Retina (tissue), 1 donor: ENCODE measurements at regions not wholly inside any gene's neighbourhood (a gene's known extent, or its start where the extent isn't known, plus 50 kb on each side); places are given as distances from the start of the nearest gene placed in this dataset.
A peak's percentile ranks its signal among the peaks of the same experiment; 100 is the strongest.
"Not testable (repeated sequence)": the region's sequence is repeated elsewhere in the genome, so short reads cannot be mapped to it uniquely, and the experiment has no call there.

Experiments used
- DNase-seq: peaks from one replicate; pipeline ENCODE4 v3.0.0-alpha.2; 2016

DNA sequence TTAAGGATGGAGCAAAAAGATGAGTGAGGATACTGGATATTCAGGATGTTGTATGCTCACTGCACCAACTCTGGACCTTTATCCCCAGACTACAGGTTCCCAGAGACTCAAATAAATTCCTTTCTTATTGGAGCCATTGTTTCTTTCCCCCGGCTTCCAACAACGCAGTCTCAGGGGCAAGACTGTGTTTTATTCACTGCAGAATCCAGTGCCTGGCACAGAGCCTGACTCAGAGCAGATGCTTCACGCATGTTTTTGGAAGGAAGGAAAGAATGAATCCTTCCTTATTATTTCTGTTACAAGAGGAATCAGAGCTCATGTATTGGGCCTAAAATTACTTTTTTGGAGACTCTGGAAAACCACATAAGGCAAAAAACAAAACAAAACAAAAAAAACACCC, 96.0 kb upstream of the VGLL4 start:
- DNase-seq: no peak

DNA sequence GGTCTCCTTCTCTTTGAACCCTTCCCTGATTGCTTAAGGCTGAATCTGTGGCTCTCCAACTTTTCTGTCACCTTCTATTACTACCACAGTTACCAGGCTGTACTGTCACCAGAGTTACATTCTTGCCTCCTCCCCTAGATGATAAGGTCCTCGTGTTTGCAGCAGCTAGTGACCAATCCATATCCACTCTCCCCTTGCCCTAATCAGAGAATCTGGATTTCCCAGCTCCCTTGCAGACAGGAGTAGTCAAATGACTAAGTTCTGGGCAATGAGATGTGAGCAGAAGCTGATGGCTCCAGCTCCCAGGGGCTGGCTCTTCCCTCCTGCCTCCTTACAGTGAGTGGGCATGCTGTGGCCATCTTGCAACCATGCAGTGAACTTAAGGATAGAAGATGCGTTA, 95.4 kb upstream of the VGLL4 start:
- DNase-seq: no peak

DNA sequence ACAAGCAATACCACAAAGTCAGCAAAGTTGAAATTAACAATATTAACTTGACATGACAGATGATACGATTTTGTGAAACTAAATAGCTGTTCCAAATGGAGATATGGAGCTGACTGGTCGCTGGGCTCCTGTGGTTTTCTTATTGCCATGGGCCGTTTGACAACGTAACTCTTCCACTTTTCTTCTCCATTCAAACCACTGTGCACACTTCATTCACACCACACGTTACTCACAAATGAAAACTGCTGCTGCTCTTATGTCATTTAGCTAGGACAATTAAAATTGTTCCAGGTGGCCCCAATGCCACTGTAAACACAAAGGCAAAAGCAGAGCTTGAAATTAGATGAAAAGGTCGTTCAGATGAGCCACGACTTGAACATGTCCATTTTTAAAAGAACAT, 94.0 kb upstream of the VGLL4 start:
- DNase-seq: no peak

DNA sequence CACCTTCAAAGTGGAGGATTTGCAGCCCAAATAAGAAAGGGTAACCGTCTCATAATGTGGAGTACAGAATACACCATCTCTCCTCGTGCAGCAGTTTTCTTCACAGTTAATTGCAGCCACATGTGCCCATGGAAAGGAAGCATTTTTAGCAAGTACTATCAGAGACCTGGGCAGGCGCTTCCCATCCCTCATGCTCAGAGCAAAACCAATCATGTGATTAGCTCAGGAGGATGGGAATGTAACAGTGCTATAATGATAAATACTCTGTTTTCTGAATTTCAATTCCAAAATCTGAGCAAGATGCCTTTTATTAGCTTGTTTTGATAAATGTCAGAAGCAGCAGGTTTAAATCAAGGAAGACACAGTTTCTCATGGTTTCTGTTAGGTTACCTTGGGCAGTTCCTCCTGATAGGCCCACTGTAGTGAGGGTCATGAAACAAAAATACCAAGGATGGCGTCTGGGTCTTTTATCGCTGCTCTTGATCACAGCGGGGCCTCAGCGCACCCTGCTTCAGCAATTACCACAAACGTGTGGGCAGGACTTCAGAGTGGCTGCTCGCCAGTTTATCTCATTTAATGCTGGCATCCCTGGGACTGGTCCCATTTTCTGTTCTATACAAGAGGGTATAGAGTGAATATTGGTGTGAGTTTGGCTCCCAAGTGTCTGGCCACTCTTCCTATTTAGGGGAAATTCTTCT, 92.6 kb upstream of the VGLL4 start:
- no peak for DNase-seq

DNA sequence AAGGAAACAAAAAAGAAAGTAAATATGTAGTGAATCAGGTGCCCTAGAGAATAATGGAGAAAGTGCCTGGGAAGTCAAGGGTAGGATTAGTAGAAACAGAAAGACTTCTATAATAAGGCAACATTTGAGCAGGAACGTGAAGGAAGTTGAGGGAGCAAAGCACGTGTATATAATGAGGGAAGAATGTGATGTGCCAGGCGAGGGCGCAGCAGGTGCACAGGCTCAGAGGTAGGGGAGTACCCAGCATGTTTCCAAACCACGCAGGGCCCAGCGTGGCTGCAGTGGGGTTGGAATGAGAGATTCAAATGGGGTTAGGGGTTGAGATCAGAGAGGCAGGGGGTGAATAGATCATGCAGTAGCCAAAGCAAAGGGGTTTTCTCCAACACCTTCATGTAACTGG, 91.9 kb upstream of the VGLL4 start:
- no peak for DNase-seq

DNA sequence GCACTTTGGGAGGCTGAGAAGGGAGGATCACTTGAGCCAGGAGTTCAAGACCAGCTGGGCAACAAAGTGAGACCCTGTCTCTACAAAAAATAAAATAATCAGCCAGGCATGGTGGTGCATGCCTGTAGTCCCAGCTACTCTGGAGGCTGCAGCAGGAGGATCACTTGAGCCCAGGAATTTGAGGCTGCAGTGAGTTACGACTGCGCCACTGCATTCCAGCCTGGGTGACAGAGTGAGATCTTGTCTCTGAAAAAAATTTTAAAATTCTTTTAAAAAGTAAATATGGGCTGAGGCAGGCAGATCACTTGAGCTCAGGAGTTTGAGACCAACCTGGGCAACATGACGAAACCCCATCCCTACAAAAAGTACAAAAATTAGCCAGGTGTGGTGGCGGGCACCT, 91.4 kb upstream of the VGLL4 start:
- DNase-seq: not testable (repeated sequence)

DNA sequence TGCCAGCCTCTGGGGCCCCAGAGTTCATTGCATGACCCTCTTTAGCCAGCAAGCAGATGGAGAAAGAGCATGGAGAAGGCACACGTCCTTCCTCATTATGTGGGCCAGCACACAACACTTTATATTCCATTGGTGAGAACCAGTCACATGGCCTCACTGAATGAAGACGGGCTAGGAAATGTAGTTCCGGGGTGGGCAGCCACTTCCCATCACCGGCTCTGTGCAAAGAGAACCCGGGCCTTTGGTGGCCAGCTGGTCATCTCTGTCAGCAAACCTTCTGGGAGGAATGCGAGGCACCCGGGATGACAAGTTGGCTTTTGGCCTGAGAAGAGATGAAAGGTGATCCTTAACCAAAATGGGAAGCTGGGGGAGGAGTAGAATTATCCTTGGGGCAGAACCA, 90.2 kb upstream of the VGLL4 start:
- no peak for DNase-seq

DNA sequence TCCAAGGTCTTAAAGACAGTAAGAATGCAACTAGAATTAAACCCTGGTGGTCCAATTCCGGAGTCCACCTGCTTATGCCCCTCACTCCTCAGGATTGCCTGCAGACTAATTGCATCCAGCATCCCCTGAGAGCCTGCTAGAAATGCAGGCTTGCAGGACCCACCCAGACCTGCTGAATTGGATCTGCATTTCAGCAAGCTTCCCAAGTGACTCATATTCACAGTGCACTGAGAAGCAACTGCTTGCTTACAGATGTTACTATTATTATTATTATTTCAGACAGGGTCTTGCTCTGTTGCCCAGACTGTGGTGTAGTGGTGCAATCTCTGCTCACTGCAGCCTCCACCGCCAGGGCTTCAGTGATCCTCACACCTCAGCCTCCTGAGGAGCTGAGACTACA, 83.5 kb upstream of the VGLL4 start:
- no peak for DNase-seq

DNA sequence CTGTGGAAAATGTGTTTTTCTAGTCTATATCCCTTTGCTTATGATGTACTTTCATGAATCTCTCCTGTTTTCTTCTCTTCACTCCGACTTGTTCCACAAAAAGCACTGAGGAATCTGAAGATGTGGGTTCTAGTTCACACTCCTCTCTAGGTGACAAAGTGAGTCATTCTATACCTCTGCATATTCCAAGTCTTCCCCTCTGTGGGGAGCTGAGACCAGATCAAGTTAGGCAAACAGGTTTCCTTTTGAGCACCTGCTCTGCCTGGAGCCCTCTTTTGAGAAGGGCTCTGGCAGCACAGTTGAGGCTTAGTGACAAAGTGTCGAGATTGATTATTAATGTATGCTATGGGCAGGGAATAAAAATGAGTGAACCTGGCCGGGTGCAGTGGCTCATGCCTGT, 82.4 kb upstream of the VGLL4 start:
- DNase-seq: no peak

DNA sequence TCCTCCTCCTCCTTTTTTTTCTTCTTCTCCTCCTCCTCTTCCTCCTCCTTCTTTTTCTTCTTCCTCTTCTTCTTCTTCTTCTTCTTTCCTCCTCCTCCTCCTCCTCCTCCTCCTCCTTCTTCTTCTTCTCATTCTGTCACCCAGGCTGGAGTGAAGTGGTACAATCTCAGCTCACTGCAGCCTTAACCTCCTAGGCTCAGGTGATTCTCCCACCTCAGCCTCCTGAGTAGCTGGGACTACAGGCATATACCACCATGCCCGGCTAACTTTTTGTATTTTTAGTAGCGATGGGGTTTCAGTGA, 81.6 kb upstream of the VGLL4 start:
- DNase-seq: not testable (repeated sequence)

DNA sequence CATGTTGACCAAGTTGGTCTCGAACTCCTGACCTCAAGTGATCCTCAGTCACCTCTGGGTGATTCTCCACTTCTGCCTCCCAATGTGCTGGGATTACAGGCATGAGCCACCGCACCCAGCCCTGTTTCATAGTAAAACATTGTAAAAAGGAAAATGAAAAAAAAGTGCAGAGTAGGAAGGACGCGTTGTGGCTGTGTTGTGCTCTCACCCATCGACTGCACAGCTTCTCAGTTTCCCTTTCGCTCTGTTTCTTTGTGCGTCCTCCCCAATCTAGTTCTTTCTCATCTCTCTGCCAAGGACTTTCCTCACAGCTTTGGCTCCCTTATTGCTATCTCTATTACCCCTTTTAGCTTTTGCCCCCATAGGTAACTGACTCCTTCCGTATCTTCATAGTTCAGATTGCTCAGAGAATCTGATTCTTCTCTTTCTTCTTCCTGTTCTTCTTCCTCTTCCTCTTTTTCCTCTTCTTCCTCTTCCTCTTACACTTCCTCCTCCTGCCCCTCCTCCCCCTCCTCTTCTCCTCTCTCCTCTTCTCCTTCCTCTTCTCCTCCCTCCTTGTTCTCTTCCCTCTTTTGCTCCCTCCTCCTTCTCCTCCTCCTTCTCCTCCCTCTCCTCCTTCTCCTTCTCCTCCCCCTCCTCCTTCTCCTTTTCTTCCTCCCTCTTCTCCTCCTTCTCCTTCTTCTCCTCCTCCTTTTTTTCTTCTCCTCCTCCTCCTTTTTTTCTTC, 81.1 kb upstream of the VGLL4 start:
- DNase-seq: no peak

DNA sequence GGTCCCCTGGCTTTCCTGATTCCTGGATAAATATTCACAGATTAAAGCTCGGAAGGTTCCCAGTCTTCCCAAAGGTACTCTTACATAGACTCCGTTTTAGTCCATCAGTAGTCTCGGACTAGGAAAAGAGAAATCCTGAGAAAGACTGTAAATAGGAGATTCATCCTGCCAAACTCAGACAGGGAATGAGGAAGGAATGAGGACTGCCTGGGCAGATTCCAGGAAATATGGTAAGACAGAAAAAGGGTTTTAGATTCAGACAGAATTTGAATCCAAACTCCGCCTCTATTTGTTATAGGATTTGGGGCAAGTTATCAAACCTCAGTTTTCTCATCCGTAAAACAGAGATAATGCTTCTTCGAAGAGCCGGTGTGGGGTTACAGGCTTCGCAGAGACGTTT, 77.8 kb upstream of the VGLL4 start:
- no peak for DNase-seq

DNA sequence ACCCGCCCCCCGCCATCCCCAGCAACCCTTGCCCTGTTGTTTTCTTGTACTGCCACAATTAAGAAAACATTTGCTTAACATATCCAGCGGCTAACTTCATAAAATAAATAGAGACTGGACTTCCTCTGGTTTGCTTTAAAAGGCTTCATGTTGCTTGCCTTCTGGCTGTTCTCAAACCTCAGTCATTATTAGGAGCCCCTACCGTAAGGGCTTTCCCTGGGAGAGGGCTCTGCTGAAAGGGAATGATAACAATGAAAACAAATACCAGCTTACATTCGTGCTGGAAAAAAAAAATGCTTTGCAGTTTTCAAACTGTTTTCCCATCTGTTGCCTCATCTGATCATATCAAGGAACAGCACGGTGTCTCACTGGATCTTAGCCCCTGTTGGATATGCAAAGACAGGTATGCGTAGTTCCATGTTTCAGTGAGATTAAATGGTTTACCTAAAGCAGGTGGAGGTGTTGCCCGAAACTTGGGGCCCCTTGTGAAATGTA, 77.2 kb upstream of the VGLL4 start:
- DNase-seq: no peak

DNA sequence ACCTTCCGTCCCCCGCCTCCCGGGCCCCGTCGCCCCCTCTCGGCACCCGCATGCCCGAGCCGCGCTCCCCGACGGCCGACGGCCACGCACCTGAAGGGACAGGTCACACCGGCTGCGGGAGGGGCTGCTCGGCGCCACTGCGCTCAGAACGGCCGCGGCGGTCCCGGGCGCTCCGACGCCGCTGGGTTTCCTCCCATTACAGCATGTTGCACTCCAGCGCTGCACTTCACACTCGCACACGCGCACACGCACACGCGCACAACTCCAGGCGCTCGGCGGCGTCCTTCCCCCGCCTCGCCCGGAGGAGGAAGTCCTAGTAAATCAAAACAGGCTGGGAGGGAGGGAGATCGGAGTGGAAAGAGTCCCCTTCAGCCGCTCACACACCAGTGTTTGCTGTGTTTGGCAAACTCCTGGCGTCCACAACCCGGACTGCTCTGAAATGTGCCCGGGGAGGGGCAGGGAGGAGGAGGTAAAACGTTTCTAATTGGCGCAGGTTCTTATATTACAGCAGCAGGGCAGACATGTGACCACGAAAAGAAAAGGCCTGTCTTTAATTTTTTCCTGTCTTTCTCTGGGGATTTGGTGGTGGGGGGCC, 76.7 kb upstream of the VGLL4 start:
- peak; percentile 86 for DNase-seq

DNA sequence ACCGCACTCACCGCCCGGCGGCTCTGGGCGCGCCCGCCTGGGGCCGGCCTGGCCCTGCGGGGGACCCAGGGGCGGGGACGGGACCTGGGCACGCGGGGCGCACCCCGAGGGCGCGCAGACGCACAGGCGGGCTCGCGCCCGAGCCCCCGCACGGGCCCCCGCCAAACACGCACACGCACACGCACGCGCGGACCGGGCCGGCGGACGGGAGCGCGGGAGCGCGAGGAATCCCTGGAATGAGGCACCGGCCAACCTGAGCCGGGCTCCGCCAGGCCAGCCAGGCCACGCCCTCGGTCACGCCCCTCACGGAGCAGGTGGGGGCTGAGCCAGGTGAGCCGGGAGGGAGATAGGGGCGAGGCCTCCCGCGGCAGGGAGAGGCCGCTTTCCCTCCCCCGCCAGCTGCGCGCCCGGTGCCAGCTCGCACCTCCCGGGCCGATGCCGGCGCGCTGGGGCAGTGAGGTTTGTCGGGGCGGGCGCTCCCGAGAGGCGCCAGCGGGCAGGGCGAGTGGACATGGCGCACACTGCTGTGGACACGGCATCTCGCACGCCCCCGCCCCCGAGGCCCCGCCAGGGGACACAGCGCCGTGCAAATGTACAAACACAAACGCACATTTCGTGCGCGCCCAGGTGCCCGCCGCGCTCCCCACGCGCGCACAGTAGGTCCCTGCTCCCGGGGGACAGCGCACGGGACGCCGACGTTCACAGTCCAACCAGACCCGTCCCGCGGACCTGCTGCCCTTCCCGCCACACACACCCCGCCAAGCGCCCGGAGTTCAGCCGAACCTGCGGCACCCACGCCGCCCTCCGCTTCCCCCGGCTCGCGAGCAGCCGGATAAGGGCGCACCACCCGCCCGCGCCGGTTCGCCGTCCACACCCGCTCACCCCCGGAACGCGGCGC, 75.9 kb upstream of the VGLL4 start:
- DNase-seq: peak; percentile 90

DNA sequence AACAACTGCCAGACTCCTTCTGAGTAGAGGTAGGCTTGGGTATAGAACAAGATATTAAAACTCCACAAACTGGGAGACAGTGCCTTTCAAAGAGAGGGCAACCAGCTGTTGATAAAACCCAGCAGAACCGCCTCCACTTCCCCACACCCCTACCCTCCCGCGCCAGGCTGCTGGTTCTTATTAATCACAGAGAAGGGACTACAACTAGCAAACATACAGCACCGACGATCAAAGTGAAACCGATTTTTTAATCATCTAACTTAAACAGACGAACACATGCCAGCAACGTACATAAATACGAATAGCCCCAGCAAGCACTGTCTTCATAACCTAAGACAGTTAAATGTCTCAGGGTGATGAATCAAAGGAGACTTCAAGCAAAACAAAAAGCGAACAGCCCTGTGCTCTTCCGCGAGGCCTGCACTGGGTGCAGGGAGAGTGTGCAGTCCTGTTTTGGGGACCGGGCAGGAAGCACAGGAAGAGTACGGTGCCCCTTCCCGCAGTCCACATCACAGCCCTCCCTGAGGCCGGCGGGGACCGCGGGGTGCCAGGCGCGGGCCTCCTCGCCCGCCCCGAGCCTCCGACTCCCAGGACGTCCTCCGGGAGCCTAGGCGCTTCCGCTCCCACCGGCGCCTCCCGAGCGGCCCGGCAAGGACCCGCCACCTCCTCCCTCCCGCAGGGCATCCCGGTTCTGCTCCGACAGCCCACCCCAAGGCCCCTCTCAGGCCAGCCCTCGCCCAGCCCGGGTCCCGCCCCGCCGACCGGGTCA, 75.1 kb upstream of the VGLL4 start:
- peak; percentile 81 for DNase-seq

DNA sequence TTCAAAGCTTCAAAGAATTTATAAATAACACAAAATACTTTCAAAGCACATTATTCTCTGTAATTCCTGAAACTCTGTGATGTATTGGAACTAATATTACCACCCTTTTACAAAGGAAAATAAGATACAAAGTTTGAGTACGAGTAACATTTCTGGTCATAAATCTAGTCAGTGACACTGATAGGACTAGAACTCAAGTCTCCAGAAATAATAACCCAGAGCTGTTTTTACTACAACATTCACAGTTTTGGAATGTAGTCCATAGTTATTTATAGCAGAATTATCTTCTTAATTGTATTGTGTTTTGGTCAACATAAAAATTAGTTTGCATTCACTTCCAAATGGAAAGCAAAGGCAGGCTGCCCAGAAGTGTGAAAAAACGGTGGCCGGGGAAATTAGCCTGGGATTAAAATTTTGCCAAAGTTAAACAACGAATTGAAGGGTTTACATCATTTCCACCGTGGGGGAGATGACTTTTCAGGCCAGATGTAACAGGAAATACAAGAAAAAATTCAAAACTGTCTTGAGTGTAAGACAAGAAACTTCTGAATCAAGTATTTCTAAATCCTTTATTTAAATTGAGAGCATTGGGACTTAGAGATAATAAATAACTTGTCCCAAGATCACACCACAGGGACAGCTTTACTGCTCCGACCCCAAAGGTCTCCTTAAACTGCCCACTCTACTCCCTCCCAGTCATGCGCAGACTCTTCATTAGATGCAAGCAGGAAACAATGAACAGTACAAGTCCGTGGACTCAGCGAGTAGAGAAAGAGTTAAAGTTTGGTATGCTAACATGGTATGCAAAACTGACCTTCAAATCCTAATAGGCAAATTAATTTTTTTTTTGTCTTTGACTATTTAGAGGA, 74.3 kb upstream of the VGLL4 start:
- no peak for DNase-seq

DNA sequence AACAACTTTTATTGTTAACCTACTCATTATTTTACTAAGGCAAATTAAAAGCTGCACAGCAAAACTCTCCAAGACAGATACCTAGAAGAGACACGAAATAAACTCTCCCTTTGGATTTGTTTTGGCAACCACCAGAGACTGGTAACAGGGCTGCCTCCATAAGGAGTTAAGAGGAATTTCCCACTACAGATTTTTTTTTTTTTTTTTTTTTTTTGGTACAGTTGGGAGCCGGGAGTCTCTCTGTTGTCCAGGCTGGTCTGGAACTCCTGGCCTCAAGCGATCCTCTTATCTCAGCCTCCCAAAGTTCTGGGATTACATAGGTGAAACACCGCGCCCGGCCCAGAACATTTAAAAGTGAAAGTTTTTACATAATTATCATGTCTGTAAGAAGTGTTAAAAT, 73.6 kb upstream of the VGLL4 start:
- DNase-seq: no peak

DNA sequence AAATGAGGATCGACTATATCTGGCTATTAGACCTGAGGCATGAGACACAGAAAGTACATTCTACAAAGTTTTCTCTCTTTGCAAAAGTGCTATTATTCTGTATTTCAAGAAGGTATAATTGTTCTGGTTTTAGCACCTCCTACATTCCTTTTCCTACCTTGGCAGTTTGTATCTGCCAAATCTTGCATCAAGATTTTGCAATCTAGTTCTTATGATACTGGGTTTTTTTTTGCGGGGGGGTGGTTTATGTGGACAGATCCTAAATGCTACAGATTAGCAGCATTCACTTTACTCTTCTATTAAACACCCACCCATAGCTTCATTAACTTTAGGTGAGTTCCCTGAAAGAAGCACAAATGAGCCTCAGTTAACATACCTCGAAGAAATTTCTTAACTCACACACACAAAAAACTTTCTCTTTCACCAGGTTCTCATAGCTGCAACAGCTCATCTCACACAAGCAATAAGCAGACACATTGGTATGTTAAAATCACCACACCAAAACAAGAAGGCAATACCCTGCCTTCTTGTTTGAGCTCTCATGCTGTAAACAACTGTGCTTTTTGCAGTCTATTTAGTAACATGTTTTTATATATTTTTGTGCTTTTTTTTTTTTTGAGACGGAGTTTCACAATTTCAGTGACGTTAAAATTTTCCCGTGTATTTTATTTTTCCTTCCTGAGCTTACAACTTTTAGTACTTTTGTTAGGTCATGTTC, 73.0 kb upstream of the VGLL4 start:
- no peak for DNase-seq

DNA sequence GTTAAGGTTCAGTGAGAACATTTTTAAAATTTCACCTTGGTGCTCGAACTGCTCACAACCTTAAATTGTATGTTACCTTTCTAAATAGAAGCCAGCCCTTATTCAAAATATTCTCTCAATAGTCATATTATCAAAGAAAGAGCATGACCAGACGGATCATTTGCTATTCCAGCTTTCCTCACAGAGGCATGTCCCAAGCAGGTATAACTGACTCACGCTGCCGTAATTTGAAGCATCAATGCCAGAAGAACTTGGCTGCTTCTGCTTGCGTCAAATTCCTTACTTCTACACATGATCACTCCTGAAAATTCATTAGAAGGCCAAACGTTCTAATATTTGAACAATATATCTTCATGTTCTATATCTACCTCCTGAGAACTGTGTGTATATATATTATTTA, 69.5 kb upstream of the VGLL4 start:
- DNase-seq: no peak

DNA sequence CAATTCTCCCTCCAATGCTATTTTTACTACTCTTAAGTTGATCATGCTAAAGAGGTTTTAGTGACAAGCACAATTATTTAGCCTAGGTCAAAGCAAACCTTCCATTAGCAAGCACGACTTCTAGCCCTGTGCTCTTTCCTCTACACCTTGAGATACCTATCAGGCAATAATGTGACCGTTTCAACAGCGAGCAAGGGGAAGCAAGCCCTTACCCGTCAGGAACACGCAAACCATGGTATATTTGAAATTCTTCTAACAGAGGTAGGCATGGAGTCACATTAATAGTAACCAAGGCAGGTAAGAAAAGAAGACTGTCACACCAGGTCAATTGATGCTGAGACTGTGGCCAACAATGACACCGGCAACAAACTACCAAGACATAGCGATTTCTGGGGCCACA, 68.9 kb upstream of the VGLL4 start:
- DNase-seq: no peak
